ENCODE measurements at regions not wholly inside any gene's neighbourhood (a gene's known extent, or its start where the extent isn't known, plus 50 kb on each side); places are given as distances from the start of the nearest gene placed in this dataset.

DNA sequence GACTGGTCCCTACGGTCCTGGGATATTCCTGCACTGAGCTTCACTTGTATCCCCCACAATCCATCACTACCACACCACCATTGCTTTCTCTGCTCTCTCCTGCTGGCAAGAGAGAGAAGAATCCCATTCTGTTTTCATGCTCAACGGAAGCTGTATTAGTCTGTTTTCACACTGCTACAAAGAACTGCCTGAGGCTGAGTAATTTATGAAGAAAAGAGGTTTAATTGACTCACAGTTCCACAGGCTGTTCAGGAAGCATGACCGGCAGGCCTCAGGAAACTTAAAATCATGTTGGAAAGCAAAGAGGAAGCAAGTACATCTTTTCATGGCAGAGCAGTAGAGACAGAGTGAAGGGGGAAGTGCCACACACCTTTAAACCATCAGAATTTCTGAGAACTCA is 260.4 kb upstream of the LYZL1 start:
- DNase-seq (ENCODE audit: low spot score), result no peak

DNA sequence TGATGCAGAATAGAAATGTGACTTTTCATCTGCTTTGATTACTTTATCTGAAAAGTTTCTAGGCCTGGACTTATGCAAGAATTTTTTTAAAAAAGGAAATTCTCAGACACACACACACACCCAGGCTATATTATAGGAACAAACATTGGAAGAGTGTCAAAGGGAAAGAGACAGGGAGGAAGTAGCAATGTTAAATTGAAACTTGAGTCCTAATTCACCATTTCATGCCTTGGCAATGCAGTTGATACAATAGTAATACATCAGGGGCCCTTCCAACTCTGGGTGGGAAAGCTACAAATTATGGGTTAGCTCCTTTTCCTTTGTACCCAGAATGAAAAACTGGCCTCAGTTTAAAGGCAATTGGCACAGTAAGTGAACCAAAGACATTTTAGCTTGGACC is 258.0 kb upstream of the LYZL1 start:
- no peak for DNase-seq (ENCODE audit: low spot score)

DNA sequence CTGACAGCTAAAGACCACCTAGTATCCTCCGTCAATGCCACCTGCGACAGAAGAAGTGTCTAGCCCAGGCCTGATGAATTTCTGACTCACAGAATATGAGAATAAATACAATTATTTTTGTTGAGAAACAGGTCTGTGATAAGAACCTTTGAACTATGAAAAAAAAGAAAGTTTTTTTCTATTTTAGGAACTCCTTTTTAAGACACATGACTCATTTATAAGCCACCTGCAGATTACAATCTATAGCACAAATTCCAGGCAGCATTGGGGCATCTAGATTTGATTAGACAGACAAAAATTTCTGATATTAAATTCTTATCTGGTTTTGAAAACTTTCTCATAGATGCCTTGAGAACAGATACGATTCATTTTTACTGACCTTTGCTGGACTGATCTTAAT is 256.7 kb upstream of the LYZL1 start:
- DNase-seq (ENCODE audit: low spot score), result no peak

DNA sequence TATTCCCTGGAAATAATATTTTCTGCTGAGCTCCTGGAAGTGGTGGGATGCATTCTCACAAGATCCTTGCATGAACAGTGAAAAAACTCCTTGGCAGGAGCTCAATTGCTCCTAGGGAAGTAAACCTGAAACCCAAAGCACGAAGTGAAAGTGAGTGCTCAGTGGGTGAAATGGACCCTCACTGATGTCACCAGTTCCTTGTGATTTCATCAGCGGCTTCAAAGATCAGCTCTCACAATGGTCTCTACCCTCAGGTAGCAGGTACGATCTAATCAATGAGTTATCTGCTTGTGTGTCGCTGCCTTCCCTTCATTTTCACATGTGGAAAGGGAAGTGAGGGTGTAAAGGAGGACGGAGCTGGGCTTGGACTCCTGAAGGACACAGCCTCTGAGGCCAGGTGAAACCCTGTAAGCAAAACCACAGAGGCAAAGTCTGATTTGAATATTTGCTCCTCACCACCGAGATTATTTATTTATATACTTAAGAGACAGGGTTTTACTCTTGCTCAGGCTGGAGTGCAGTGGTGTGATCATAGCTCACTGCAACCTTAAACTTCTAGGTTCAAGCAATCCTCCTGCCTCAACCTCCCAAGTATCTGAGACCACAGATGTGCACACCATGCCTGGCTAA is 255.4 kb upstream of the LYZL1 start:
- DNase-seq (ENCODE audit: low spot score), result no peak

DNA sequence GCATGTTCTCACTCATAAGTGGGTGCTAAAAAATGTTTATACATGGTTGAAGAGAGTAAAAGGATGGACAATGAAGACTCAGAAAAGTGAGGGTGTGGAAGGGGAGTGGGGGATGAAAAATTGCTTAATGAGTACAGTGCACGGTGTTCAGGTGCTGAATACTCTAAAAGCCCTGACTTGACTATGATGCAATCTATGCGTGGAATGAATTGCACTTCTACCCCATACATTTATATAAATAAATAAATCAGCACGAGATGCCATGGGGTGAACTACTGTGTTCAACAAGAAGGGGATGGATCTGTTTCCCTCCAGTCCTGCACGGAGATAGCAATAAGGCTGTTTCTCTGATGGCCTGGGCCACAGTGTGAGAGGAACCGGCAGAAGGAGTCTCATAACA is 254.3 kb upstream of the LYZL1 start:
- no peak for DNase-seq (ENCODE audit: low spot score)

DNA sequence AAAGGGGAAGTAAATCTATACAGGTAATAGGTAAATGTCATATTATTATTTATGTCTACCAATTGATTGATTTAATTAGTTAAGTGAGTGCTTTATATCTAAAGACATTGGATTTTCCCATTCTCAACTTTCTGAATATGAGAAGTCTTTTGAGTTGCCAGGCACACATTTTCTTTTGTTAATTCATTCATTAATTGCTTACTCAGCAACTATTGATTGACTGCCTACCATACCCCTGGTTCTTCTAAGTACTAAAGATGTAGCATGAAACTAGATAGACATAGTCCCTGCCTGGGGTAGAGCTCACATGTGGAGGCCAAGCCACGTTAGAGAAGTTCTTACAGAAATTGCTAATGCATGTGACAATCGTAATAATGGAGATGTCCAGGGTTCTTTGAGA is 253.1 kb upstream of the LYZL1 start:
- no peak for DNase-seq (ENCODE audit: low spot score)

DNA sequence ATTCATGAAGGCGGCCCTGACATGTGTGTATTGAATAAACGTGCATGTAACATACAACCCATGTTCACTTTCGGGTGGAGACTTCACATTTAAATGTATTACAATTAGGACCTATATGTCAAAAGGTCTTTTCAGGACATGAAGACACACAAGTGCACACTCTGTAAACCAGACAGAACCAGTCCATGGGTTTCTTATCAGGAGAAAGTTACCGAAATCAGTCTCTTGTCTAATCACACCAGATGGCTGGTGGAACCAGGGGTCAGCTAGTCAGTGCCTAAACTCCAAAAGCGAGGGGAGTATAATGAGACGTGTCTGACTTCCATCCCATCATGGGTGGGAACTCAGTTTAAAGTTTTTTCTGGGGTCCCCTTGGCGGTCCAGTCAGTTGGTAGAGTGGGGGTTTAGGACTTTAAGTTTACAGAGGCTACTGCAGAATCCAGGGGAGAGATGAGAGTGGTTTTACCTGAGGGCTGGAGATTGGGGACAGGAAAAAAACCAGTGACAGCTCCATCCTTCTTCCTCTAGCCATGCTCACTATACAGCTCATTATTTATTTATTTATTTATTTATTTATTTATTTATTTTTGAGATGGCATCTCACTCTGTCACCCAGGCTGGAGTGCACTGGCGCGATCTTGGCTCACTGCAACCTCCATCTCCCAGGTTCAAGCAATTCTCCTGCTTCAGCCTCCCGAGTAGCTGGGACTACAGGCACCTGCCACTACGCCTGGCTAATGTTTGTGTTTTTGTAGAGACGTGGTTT is 251.3 kb upstream of the LYZL1 start:
- DNase-seq (ENCODE audit: low spot score), result no peak

DNA sequence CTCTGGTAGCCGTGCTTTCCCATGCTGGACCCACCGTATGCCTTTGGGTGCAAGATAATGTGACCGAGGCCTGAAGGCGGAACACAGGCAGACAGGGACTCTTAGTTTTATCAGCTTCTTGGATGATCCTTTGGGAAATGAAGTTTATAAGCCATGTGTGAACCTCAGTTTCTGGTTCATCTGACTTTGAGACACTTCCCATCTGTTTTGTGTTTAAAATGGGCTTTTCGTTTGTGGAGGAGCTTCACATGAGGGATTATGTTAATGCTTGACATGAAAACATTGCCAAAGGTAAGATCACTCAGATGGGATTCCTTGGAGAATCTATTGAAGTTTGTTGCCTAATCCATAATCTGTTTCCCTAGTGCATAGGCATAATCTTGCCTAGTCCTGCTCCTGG is 249.8 kb upstream of the LYZL1 start:
- no peak for DNase-seq (ENCODE audit: low spot score)

DNA sequence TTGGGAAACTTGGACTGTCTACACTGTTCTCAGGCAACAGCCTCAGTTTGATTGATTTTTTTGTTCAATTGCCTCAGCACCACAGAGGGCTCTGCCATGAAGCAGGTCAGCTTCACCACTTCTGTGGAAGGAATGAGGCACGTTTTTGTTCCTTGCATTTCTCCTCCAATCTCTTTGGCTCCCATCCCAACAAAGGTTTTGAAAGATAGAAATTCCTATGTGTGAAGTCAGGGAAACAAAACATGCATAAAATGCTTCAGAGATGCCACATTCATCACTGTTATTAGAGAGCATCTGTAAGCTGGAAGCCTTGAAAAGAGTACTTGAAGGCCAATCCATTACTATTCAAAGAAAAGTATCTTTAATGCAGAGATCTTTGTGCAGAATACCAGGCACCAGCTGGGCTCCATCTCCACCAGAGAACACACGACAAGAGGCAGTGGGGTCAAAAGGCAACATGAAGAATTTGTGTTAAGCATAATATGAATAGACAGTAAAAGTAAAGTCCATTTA is 249.1 kb upstream of the LYZL1 start:
- no peak for DNase-seq (ENCODE audit: low spot score)

DNA sequence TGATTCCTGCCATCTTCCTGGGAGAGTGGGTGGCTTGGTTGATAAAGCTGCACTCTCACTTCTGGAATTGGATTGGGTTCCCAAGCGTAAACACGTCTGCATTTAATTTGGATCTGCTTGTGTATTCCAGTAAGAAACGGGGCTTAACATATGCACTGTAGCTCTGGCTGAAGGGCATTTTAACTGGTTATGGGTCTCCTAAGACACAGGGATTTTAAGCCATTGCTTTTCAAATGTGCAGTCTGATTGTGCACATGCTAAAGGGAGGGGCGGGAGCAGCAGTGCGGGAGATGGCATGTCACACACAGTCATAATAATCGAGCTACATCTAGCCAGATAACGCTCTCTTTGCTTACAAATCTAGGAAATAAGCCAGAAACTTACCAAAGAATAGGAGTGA is 247.3 kb upstream of the LYZL1 start:
- DNase-seq (ENCODE audit: low spot score), result no peak

DNA sequence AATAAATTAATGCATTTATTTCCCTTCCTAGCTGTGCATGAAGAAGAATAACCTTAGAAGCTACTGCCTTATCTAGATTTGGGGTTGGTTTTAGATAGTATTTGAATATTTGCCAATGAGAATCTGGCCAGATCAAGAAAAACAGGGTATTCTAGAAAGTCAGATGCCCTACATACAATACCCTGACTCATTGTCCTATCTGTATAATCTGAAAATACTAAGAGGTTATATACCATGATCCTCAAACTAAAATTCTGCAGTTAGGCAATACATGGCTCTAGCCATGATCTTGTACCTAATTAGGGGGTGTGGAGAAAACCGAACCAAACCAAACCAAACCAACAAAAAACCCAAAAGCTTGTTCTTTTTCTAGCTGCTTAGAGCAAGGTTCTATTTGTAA is 240.4 kb upstream of the LYZL1 start:
- DNase-seq (ENCODE audit: low spot score), result no peak

DNA sequence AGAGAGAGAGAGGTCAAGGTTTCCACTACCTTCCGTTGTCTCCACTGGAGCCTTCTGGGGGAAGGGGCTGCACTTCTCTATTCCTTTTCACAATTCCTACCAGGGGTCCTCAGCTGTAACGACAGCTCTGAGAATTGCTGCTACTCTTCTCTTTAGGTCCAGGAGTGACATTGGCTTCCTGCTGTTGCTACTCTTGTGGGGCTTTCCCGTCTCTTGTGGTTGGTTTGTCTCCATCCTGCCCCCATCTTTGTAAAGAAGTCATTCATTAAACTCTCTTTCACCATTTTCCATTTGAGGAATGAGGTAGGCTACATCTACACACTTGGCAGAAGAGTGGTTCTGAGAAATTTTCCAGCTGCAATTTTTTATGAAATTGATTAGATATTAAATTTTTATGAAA is 238.8 kb upstream of the LYZL1 start:
- DNase-seq (ENCODE audit: low spot score), result no peak

DNA sequence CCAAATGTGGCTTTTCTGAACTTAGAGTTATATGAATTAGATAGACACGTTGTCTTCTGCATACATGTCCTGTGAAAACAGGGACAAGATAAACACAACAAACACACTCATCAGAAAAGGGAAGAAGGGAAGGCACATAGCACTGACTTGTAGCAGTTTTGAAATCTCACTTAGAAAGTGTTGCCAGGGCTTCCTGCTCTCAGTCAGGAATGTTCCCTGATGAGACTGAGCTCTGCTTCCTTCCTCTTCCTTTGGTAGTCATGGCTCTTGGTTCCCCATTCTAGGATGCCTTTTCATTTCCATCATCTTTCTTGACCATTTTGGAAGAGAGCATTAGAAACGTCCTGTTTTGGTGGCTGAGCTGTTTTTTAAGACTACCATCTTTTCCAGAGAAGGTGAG is 233.8 kb upstream of the LYZL1 start:
- no peak for DNase-seq (ENCODE audit: low spot score)

DNA sequence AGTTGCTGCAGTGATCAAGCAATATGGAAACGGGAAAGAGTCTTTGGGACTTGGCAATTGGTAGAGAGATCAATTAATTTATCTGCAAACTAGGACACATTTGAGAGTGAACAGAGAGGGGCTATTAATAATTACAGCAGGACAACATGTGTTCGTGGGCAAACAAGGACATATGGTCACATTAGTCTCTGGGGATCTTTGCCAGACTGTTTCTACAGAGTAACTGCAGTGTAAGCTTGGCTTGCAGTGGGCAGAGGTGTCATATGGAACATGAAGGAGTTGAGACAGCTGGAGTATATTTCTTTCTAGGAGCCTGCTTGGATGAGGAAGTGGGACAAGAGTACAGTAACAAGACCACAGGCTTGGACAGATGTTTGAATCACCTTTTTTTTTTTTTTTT is 232.1 kb upstream of the LYZL1 start:
- DNase-seq (ENCODE audit: low spot score), result no peak

DNA sequence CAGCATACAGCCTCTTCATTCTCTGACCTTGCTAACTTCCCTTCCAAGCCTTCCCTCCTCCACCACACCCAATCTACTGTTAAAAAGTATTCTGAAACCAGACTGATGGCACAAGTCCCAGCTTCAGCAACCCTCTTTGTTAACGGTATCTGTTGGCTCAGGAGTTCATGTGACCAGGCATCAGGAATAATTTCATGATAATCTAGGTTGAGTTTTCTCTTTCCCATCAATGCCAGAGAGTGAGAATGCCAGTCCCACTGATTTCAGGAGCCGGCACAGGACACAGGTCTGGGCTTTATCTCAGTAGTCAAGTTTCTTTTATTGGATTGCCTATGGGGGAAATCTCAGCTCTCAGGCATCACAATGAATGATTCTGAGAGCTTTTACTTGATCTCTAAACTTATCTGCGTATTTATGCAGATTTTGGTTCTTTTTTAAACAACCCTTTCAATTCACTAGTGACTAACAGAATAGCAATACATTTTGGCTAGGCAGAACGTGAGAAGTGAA is 231.0 kb upstream of the LYZL1 start:
- no peak for DNase-seq (ENCODE audit: low spot score)

DNA sequence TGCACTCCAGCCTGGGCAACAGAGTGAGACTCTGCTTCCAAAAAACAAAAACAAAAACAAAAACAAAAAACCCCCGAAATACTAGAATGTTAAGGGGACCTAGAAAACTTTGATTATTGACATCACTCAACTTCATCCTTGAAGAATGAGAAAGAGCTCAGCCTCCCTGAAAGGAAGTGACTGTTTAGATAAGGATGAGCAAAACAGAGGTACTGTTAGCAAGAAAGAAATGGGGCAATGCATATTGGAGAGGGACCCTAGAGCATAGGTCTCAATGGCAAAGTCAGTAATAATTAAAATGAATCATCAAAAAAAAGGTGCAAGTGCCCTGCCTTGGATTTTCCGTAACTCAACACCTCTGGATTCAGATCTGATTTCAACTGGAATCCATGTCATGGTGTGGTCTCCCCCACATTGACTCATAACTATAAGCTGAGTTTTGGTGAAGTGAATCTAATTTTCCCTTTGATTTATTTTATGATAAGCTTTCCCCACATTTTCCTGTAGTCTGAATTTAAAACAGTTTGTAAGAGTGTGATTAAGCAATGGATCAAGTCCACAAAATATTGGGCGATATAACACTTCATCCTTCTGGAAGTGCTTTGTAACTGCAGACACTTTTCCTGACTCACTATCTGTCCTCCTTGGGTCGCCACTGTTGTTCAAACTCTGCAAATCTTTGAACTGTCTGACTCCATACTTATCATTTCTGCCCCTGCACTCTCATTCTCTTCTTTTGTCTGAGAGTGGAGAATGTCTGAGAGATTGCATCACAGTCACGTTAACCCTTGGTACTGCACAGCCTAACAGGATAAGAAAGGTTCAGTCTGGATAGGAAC is 224.8 kb upstream of the LYZL1 start:
- DNase-seq (ENCODE audit: low spot score), result no peak

DNA sequence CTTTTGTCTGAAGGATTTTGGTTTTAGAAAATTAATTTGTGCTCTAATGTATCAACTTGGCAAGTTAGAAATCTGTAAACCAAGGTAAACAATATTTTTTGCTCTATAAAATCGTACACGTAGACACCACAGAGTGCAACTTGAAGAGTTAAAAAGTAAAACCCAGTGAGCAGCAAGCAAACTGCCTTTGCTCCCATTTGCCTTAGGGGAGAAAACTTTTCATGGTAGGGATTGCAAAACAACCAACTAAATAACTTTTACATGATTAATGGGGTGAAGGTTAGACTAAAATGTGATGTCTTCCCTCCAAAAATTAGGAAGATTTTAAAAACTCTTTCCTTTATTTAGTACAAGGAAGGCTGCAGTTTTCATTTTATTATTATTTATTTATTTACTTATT is 224.2 kb upstream of the LYZL1 start:
- no peak for DNase-seq (ENCODE audit: low spot score)

DNA sequence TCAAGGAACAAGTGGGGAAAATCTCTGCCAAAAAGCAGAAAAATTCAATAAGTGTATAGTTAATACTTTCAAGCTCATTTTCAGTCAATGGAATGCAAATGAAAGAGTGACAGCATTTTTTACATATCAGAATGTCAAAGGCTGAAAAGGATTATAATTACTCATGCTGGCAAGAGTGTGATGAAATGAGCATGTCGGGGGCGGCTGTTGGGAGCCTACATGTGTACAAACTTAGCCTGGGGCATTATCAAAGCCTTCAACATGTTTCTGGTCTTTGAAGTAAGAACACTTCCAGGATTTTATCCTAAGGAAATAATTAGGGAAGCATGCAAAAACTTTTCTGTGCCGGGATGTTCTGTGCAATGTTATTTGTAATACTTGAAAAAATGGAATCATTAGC is 221.7 kb upstream of the LYZL1 start:
- no peak for DNase-seq (ENCODE audit: low spot score)

DNA sequence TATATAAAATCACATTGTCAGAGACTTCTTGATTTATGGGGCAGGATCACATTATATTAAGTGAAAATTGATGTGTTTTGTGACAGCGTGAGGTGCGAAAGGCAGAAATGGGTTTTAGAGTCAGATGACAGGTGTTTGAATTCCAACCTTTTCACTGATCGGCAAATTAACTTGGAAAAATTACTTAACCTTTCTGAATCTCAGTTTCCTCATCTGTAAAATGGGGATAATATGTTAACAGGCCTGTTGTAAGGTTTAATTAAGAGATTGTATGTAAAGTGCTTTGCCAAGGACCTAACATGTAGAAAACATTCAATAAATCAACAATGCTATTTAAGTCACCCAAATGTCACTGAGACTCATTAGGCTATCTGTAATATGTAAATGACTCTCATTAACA is 221.2 kb upstream of the LYZL1 start:
- DNase-seq (ENCODE audit: low spot score), result no peak

DNA sequence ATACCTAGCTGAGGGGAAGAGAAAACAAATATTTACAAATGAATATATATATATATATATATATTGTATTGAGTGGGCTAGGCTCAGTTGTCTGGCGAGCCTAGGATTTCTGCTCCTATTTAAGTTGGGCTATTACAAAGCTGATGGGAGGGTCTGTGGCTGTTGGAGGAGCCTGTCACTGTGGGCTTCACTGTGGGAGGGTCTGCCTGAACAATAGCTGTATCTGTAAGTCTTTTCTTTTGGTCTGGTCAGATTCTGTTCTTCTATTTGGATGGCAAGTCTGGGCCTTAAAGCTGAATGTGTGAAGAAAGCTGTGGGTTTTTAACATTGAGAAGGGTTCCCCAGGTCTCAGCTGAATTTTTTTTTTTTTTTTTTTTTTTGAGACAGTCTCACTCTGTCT is 220.6 kb upstream of the LYZL1 start:
- no peak for DNase-seq (ENCODE audit: low spot score)

DNA sequence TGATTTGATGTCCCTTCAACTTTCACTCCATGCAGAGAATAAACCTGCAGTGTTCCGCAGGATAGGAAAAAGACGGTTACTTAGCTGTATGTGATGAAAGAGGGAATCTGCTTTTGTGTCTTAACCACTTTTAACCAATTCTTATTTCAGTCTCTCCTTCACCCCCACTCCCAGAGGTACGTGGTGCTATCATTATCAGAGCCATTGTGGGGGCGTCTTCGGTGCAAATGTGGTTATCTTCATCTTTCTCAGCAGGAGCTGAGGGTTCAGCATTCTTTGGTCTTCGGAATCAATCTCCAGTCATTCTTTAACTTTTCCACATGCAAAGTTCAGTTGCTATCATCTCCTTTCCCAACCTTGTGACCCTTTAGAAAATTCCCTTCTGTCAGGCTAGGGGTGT is 219.9 kb upstream of the LYZL1 start:
- DNase-seq (ENCODE audit: low spot score), result no peak

DNA sequence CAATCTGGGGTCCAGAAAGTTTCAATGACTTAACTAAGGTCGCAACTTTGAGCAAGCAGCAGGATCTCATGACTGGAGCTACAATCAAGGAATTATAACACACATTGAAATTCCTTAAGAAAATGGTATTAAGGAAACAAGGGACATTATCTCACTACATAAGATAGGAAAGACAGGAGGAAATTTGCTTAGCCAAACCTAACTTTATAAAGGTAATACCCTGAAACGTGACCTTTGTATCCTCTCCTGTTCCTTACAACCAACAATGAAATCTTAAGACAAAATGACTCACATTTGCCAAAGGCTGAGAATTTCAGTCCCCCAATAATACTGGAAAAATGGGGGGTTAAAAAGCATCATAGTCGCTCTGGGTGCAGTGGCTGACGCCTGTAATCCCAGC is 218.9 kb upstream of the LYZL1 start:
- DNase-seq (ENCODE audit: low spot score), result no peak

DNA sequence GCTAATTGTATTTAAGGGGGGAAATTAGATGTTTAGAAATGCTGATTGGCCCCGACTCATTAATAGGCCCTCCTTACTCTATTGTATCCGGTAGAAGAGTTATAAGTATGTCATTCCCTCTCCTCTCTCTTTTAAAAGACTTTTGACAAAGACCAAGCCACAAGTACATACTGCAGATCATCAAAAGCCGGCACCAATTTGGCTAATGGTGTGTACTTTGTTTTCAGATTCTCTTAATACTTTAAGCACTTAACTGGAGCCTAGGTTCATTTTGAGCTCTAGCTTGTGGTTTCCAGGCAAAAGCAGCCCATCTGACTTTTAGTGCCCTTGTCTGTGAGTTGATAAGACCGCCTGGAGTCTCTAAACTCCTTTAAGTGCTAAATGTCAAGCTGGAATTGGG is 210.0 kb upstream of the LYZL1 start:
- DNase-seq (ENCODE audit: low spot score), result no peak

All from NAMALWA (cell line).